GM19372 (cell line): ENCODE measurements at regions not wholly inside any gene's neighbourhood (a gene's known extent, or its start where the extent isn't known, plus 50 kb on each side); places are given as distances from the start of the nearest gene placed in this dataset.

ENCODE experiments used
- ATAC-seq: cut with Tn5 transposase; IDR thresholded peaks from one replicate; pipeline ENCODE4 v1.9.1; 2021; ENCODE audit warnings: mild to moderate bottlenecking, low read depth, moderate library complexity; ENCODE audit not compliant: unreplicated experiment

DNA sequence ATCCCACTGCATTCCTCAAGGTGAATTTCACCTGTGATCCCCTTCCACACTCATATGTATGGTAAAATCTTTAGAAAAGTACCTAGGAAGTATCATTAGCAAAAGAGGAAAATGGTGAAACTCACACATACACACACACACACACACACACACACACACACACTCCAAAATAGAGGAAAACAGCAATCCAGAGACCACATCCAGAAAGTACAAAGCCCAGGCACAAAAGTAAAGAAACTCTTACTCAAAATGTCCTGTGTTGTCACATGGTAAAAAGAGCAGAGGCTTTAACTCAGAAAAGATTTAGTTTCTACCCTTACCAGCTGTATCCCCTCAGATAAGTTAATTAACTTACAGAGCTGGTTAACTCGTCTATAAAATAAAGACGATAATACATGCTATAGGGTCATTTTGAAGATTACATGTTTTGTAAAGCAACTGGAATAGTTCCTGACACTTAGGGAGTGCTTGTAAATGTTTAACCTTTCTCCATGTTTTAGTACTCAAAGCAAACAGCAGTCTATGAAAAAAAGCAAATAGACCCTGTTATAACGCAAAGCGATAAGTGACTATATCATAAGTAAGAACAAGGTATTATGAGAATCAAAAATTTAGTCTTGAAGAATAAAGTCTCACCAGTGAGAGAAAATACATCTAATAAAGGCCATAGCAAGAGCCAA lies 360.0 kb upstream of the LRATD1 start:
- no peak for ATAC-seq

GRCh38 chr2:14273650-14274049 lies 358.9 kb upstream of the LRATD1 start:
- ATAC-seq: no peak

DNA sequence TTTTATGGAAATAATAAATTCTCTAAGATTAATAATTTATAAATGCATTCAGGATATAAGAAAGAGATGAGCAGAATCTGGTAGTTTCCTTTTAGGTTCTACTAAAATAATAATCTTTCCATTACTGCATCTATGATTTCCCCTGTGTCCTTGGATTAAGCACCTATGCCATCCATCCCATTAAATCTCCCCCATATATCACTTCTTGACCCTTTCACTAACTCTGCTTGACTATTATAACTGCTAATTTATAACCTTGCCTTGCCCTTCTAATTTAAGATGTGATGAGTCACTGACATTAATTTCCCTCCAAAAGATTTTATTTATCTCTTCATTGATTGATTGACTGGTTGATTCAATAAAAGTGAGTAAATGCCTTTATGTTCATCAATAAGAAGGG lies 348.3 kb upstream of the LRATD1 start:
- ATAC-seq: no peak

GRCh38 chr2:14285812-14286211 lies 346.7 kb upstream of the LRATD1 start:
- no peak for ATAC-seq

GRCh38 chr2:14288016-14288415 lies 344.5 kb upstream of the LRATD1 start:
- no peak for ATAC-seq

DNA sequence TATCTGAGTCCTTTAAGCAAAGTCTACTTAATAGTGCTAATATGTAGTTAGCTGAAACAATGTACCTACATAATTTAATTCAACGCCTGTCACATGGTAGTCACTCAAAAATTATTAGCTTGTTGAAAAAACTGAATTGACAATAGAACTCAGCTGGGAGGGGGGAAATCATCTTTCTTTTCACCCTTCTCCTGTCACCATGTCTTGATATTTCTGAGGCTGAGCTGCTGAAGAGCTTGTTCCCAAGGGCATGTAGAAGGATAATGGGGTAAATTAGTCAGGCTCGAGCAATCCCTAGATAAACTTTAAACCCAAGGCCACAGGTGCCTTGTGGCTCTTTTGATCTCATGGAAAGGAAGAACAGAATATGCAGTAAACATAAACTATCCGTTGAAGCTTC lies 339.6 kb upstream of the LRATD1 start:
- ATAC-seq: no peak

DNA sequence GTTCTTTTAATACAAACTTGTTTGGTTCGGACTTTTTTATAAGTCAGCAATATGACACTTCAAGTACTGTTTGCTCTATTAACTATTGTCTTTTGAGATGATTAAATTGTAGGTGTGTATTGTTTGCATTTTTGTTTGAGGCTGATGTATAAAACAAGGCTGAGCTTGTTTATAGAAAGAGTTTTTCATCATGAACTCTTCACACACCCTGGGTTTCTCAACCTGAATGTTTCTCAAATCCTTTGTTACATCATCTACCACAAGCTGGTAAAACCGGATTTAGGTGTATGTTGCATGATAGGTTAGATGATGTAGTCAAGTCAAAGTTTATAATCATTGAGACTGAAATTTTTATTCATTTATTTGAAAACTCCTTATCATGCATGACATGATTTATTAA lies 335.2 kb upstream of the LRATD1 start:
- ATAC-seq: no peak

DNA sequence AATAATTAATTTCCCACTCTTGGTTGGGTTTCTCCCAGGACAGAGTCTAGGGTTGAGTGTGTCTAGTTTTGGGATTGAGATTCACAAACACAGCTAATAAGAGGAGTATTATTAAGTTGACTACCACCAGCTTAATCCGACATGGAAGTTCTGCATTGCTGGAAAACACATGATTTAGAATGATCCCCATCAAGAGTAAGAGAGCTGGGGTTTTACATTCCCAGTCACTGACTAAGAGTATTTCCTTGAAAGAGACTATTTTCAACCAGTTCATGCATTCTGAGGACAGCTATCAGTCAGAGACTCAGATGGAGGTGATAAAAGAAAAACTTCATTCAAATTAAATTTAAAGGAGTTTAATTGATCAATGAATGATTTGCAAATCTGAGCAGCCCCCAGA lies 334.6 kb upstream of the LRATD1 start:
- ATAC-seq: no peak

- ATAC-seq: no peak
These were observed 331.2 kb upstream of the LRATD1 start for GRCh38 chr2:14301331-14301730.

GRCh38 chr2:14303366-14304115 lies 329.0 kb upstream of the LRATD1 start:
- ATAC-seq: peak; percentile 66

GRCh38 chr2:14304326-14304725 lies 328.2 kb upstream of the LRATD1 start:
- ATAC-seq: no peak

GRCh38 chr2:14306268-14306861 lies 326.2 kb upstream of the LRATD1 start:
- peak; percentile 72 for ATAC-seq

- ATAC-seq: no peak
These were observed 319.2 kb upstream of the LRATD1 start for GRCh38 chr2:14313341-14313740.

DNA sequence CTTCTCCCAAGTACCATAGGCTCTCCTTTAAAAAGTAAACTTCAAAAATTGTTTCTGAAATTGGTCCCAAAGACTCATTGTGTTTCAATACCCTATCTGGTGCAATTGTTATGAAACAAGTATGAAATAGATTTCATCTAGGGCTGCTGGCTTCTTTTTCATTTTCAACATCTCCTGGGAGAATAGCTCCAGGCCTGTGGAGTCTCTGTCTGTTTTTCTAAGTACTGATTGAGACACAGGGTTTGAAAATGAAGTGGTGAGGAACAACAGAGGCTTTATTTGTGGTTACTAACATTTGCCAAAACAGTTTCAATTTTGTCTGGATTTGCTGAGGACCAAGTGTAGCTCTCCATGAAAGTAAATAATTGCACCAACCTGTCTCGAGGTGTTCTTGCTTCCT lies 315.9 kb upstream of the LRATD1 start:
- no peak for ATAC-seq

DNA sequence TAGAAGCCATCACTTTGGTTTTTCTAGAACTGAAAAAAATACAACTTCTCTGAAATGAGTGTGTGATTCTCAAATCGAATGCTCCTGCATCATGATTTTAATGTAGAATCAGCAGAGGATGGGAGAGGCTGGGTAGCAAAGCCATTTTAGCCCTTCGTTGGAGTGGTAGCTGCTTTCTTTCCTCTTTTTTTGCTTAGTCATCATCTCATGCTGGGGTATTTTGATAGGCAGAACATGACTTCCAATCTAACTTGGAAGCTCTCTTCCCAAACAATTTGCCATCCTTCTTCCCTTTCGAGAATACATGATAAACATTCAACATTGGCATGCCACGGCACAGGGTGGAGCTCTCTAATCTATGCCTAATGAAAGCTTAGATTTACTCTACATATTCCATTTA lies 311.2 kb upstream of the LRATD1 start:
- no peak for ATAC-seq

- ATAC-seq: no peak
These were observed 310.2 kb upstream of the LRATD1 start for GRCh38 chr2:14322306-14322705.

DNA sequence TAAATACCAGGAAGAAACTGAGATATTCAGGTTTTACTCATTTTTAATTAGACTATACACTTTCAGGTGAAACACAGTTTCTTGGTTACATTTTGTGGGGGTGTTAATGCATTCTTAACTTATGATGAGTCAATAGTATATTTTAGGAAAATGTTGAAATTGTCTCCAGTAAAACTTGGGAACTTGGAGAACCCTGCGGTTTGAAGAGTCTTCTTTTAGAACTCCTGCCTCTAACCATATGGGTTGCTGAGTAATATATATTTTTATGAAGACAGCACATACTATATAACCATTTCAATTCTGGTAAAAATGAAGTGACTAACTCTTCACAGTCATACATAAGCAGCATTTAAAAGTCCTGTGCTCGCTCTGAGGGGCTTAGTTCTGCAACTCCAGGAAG lies 308.2 kb upstream of the LRATD1 start:
- ATAC-seq: no peak

DNA sequence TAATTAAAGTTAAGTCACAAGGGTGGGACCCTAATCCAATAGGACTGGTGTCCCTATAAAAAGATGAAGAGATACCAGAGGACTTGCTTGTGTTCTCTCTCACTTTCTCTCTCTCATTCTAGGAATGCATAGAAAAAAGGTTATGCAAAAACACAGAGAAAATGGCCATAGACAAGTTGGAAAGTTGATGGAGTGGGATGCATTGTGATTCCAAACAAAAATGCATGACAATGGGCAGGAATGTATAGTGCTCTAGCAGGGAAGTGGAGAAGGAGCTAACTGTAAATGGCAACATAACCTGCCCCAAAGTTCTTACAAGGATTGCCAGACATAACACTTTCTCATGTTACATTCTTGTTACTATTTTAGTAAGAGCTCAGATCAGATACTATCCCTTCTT lies 301.6 kb upstream of the LRATD1 start:
- no peak for ATAC-seq

- no peak for ATAC-seq
These were observed 295.6 kb upstream of the LRATD1 start for GRCh38 chr2:14336759-14337382.

GRCh38 chr2:14340703-14341102 lies 291.8 kb upstream of the LRATD1 start:
- no peak for ATAC-seq

DNA sequence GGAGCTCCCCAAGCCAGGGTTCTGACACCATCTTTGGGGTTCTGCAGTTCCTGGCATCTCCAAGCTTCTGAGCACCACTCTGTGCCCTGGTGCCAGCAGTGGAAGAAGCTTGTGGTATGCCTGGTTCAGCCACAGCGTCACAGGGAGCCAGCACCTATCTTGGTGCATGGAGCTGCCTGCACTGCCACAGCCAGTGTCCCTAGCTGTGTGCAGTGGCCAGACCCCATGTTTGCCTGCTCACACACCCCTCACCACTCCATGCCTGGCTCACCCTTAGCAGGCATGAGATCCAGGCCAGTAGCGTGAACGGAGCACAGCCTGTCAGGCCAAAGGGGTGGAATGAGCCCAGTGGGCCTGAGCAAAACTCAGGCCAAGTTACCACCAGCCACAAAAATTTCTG lies 290.2 kb upstream of the LRATD1 start:
- ATAC-seq: no peak
